Loucy (cell line): ENCODE measurements at regions not wholly inside any gene's neighbourhood (a gene's known extent, or its start where the extent isn't known, plus 50 kb on each side); places are given as distances from the start of the nearest gene placed in this dataset.

Experiments used
- H2AFZ ChIP-seq: fragments of 200-600 bp; sonication (generic); 2 replicates; pipeline ENCODE4 v1.6.0; 2016; ENCODE audit warnings: antibody characterized with exemption, mild to moderate bottlenecking, low read length, moderate library complexity
- H3F3A ChIP-seq: fragments of 200-600 bp; 2 replicates; pipeline ENCODE4 v1.6.0; 2016; ENCODE audit warnings: antibody characterized with exemption, low read depth, mild to moderate bottlenecking
- H3K27me3 ChIP-seq: fragments of 200-600 bp; sonication (generic); 2 replicates; pipeline ENCODE4 v1.6.1; 2014; ENCODE audit warnings: low read length, mild to moderate bottlenecking; ENCODE audit not compliant: insufficient read depth, poor library complexity, severe bottlenecking
- H3K36me3 ChIP-seq: fragments of 200-600 bp; sonication (generic); 2 replicates; pipeline ENCODE4 v1.6.1; 2016; ENCODE audit warnings: low read length; ENCODE audit not compliant: insufficient read depth
- H3K4me1 ChIP-seq: fragments of 200-600 bp; sonication (generic); 2 replicates; pipeline ENCODE4 v1.5.1; 2014; ENCODE audit warnings: low read length, mild to moderate bottlenecking; ENCODE audit not compliant: insufficient read depth, poor library complexity, severe bottlenecking
- H3K4me2 ChIP-seq: fragments of 200-600 bp; sonication (generic); 2 replicates; pipeline ENCODE4 v1.6.0; 2014; ENCODE audit warnings: antibody characterized with exemption, low read length, low read depth, mild to moderate bottlenecking; ENCODE audit not compliant: poor library complexity, severe bottlenecking
- H3K4me3 ChIP-seq: fragments of 200-600 bp; sonication (generic); 2 replicates; pipeline ENCODE4 v1.5.1; 2014; ENCODE audit warnings: low read length, mild to moderate bottlenecking, mixed read lengths; ENCODE audit not compliant: poor library complexity, severe bottlenecking
- H3K79me2 ChIP-seq: fragments of 200-600 bp; sonication (generic); 2 replicates; pipeline ENCODE4 v1.6.1; 2014; ENCODE audit warnings: low read length; ENCODE audit not compliant: insufficient read depth
- H3K9ac ChIP-seq: fragments of 200-600 bp; sonication (generic); 2 replicates; pipeline ENCODE4 v1.6.0; 2014; ENCODE audit warnings: mild to moderate bottlenecking, low read depth, low read length, moderate library complexity; ENCODE audit not compliant: poor library complexity, severe bottlenecking
- H3K9me2 ChIP-seq: fragments of 200-600 bp; sonication (generic); replicated peaks from 2 replicates; pipeline ENCODE4 v1.6.1; 2016; ENCODE audit warnings: low read depth, low read length, mixed read lengths
- H3K9me3 ChIP-seq: fragments of 200-600 bp; sonication (generic); 2 replicates; pipeline ENCODE4 v1.6.1; 2014; ENCODE audit warnings: mild to moderate bottlenecking, antibody characterized with exemption, low read length, low read depth; ENCODE audit not compliant: insufficient read depth
- H4K20me1 ChIP-seq: fragments of 200-600 bp; sonication (generic); 2 replicates; pipeline ENCODE4 v1.6.0; 2014; ENCODE audit warnings: antibody characterized with exemption, low read length, mild to moderate bottlenecking; ENCODE audit not compliant: insufficient read depth, poor library complexity, severe bottlenecking
- CTCF ChIP-seq: fragments of 200-600 bp; sonication (generic); conservative IDR thresholded peaks from 2 replicates; pipeline ENCODE4 v1.5.1; 2014; ENCODE audit warnings: mild to moderate bottlenecking, antibody characterized with exemption, low read length
- EZH2phosphoT487 ChIP-seq: fragments of 200-600 bp; IDR thresholded peaks from 2 replicates; pipeline ENCODE4 v1.6.1; 2018; ENCODE audit warnings: antibody characterized with exemption, mild to moderate bottlenecking, moderate library complexity, borderline replicate concordance

DNA sequence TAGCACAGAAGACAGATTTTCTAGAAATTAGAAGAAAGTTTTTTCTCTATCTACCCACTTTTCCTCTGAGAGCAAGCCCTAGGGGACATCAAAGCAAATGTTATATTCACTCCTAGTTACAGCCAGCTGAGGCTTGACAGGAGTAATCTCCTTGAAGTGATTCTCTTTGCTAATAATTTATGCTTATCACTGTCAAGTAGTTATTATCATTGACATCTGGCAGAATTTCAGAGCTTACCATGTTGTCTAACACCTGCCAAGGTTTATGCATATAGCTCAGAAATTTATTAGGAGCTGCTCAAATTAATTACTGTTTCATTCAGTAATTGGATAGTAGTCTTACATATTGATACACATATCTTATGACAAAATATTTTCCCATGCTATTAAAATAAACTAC, 465.9 kb upstream of the ATXN8OS start:
- Histone ChIP-seq H3K4me3 (no peak overlapping the region), H3F3A (no peaks in the 10 kb centered on the region)

DNA sequence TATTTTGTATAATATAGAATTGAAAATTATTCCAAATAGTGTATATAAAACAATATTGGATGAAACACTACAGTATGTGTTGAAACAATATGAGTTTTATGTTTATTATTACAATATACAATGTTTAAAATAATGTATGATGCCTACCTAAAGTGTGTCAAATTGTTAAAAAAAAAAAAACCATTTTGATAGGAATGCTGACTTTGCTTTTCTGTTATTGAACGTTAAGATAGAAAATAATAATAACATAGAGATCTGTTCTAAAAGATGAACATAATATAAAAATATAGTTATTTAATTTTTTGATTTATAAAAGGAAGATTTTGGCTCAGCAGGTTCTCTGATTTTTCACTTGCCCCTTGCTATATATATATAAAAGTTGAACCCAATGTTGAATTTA, 474.6 kb upstream of the ATXN8OS start:
- H2AFZ ChIP-seq: no peak overlapping the region
- H4K20me1 ChIP-seq: no peaks in the 10 kb centered on the region

More for the DNA sequence above, 465.9 kb upstream of the ATXN8OS start:
- Histone ChIP-seq H4K20me1 (no peaks in the 10 kb centered on the region), H3K4me2 (no peak overlapping the region), H3K4me1 (no peaks in the 10 kb centered on the region), H3K9me3 (no peaks in the 10 kb centered on the region), H2AFZ (no peak overlapping the region), H3K79me2 (no peaks in the 10 kb centered on the region), H3K27me3 (no peaks in the 10 kb centered on the region), H3K9ac (no peak overlapping the region), H3K9me2 (no peaks in the 10 kb centered on the region), H3K36me3 (no peaks in the 10 kb centered on the region)
- TF ChIP-seq CTCF (no peak), EZH2phosphoT487 (no peak)

DNA sequence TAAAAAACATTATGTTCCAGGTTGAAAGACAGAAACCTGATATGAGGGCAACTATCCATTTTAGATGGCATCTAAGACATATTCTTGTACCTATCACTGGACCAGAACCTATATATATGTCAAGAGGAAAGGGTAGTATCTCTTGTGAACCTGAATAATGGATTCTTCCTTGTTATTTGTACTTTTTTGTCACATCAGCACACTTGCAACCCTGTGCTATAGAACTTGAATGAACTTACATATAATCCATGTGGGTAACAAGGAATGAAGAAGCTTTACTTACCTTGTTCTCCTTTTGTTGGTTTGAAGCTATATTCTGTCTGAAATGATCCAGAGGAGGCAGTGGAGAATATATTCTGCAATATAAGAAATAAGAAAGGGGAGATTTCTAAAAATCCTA, 483.7 kb upstream of the ATXN8OS start:
- TF ChIP-seq CTCF (no peak), EZH2phosphoT487 (no peak)
- no peak overlapping the region for H3K9ac ChIP-seq
- H3F3A ChIP-seq: no peaks in the 10 kb centered on the region
- no peaks in the 10 kb centered on the region for H3K27me3 ChIP-seq
- H2AFZ ChIP-seq: no peak overlapping the region
- no peak overlapping the region for H3K4me3 ChIP-seq
- no peaks in the 10 kb centered on the region for H3K4me1 ChIP-seq
- H4K20me1 ChIP-seq: no peaks in the 10 kb centered on the region
- H3K9me2 ChIP-seq: no peaks in the 10 kb centered on the region
- no peak overlapping the region for H3K4me2 ChIP-seq
- no peaks in the 10 kb centered on the region for H3K36me3 ChIP-seq
- no peaks in the 10 kb centered on the region for H3K9me3 ChIP-seq
- no peaks in the 10 kb centered on the region for H3K79me2 ChIP-seq

More for the DNA sequence above, 474.6 kb upstream of the ATXN8OS start:
- no peaks in the 10 kb centered on the region for H3K79me2 ChIP-seq
- no peaks in the 10 kb centered on the region for H3K9me3 ChIP-seq
- TF ChIP-seq CTCF (no peak), EZH2phosphoT487 (no peak)
- no peak overlapping the region for H3K4me2 ChIP-seq
- H3F3A ChIP-seq: no peaks in the 10 kb centered on the region
- H3K36me3 ChIP-seq: no peaks in the 10 kb centered on the region
- H3K27me3 ChIP-seq: no peaks in the 10 kb centered on the region
- no peak overlapping the region for H3K9ac ChIP-seq
- H3K9me2 ChIP-seq: no peaks in the 10 kb centered on the region
- no peak overlapping the region for H3K4me3 ChIP-seq
- no peaks in the 10 kb centered on the region for H3K4me1 ChIP-seq
